Keratinocyte (primary cell): ENCODE measurements at regions not wholly inside any gene's neighbourhood (a gene's known extent, or its start where the extent isn't known, plus 50 kb on each side); places are given as distances from the start of the nearest gene placed in this dataset.

Experiments
- DNase-seq: peaks from one replicate; pipeline ENCODE4 v3.0.0-alpha.2; 2011; ENCODE audit warnings: low read depth, missing footprints, low spot score
- FAIRE-seq: peaks from 2 replicates; lab custom pipeline; 2011; peaks lifted over from hg19 to GRCh38; lab: Jason Lieb, UNC
- H2AFZ ChIP-seq: 2 replicates; pipeline ENCODE4 v1.6.0; 2012; ENCODE audit warnings: low read length, control low read depth, inconsistent platforms; ENCODE audit not compliant: control insufficient read depth
- H3K27ac ChIP-seq: 2 replicates; pipeline ENCODE4 v1.5.1; 2011; ENCODE audit warnings: low read length; ENCODE audit not compliant: control insufficient read depth, insufficient read depth
- H3K27me3 ChIP-seq: 3 replicates; pipeline ENCODE4 v1.6.0; 2011; ENCODE audit warnings: low read length; ENCODE audit not compliant: control insufficient read depth, insufficient read depth; ENCODE audit errors: extremely low read depth
- H3K36me3 ChIP-seq, 2 experiments: 2 replicates in 1 of 2; 3 replicates in 1 of 2; pipeline ENCODE4 v1.5.1; 2011; ENCODE audit warnings: low read length in 2 of 2, mild to moderate bottlenecking in 1 of 2; ENCODE audit not compliant: control insufficient read depth in 2 of 2, insufficient read depth in 2 of 2; ENCODE audit errors: extremely low read depth in 1 of 2
- H3K4me1 ChIP-seq: 3 replicates; pipeline ENCODE4 v1.5.1; 2011; ENCODE audit warnings: low read length; ENCODE audit not compliant: control insufficient read depth, insufficient read depth; ENCODE audit errors: extremely low read depth
- H3K4me2 ChIP-seq: 3 replicates; pipeline ENCODE4 v1.6.0; 2011; ENCODE audit warnings: low read depth, low read length; ENCODE audit not compliant: control insufficient read depth, insufficient read depth; ENCODE audit errors: extremely low read depth
- H3K4me3 ChIP-seq, 3 experiments: fragments of 200-600 bp in 1 of 3; sonication (generic) in 1 of 3; 2 replicates in 2 of 3; 3 replicates in 1 of 3; pipeline ENCODE4 v1.5.1; 2011 to 2016; ENCODE audit warnings: low read length in 3 of 3, mild to moderate bottlenecking in 3 of 3, control low read depth in 2 of 3, inconsistent platforms in 1 of 3, low read depth in 1 of 3, mixed read lengths in 1 of 3, mixed run types in 1 of 3, moderate library complexity in 1 of 3; ENCODE audit not compliant: control insufficient read depth in 2 of 3, insufficient read depth in 2 of 3; ENCODE audit errors: extremely low read depth in 1 of 3
- H3K79me2 ChIP-seq: 2 replicates; pipeline ENCODE4 v1.6.0; 2012; ENCODE audit warnings: low read length; ENCODE audit not compliant: control insufficient read depth, insufficient read depth
- H3K9ac ChIP-seq: 3 replicates; pipeline ENCODE4 v1.6.0; 2011; ENCODE audit warnings: low read length; ENCODE audit not compliant: control insufficient read depth, insufficient read depth; ENCODE audit errors: extremely low read depth
- H3K9me1 ChIP-seq: 3 replicates; pipeline ENCODE4 v1.6.0; 2011; ENCODE audit warnings: low read length; ENCODE audit not compliant: control insufficient read depth, insufficient read depth; ENCODE audit errors: extremely low read depth
- H3K9me3 ChIP-seq: 2 replicates; pipeline ENCODE4 v1.5.1; 2012; ENCODE audit warnings: low read depth, low read length; ENCODE audit not compliant: control insufficient read depth
- H4K20me1 ChIP-seq: 3 replicates; pipeline ENCODE4 v1.6.0; 2011; ENCODE audit warnings: low read length; ENCODE audit not compliant: control insufficient read depth, insufficient read depth; ENCODE audit errors: extremely low read depth
- EZH2 ChIP-seq: IDR thresholded peaks from one replicate; pipeline ENCODE4 v1.6.1; 2012; ENCODE audit warnings: inconsistent platforms, mild to moderate bottlenecking, low read length, moderate library complexity
- dilution Hi-C: fragments of 300-500 bp; cut with MboI; formaldehyde crosslinking; loops from one replicate; pipeline ENCODE4 v1.7.0; 2020; ENCODE audit warnings: low sequenced_read_pairs; ENCODE audit not compliant: extremely low pct_ligation_motif_present
- TF ChIP-seq, protein P1 (sequence below), 3 experiments: IDR thresholded peaks in 1 of 3; conservative IDR thresholded peaks in 1 of 3; optimal IDR thresholded peaks in 1 of 3; 2 replicates in 2 of 3; 3 replicates in 1 of 3; pipeline versions ENCODE3 to v1.5.1; 2011; ENCODE audit warnings: low read length in 3 of 3, mild to moderate bottlenecking in 3 of 3, moderate library complexity in 2 of 3, control low read depth in 1 of 3, inconsistent platforms in 1 of 3; ENCODE audit not compliant: insufficient read depth in 2 of 3; ENCODE audit errors: extremely low read depth in 1 of 3

DNA sequence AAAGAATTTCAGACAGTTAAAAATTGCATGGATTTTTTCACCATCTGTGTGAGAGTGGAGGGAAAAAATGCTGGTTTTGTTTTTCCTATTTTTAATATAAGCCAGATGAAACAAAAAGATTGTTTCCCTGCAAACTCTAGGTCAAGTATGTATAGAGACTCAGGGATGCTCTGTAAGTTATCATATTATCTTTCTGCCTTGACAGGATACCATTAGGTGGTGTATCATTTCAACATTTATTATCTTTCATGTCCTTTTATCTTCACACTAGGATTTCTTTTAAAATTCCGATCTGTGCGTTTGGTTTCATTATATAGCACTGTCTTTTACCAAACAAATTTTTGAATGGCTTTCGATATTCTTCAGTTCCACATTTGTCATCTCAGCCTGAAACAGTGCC lies 225.3 kb downstream of the EN1 start:
- Histone ChIP-seq H3K9me1 (no peaks in the 10 kb centered on the region), H4K20me1 (no peaks in the 10 kb centered on the region), H3K4me1 (no peaks in the 10 kb centered on the region), H3K27me3 (no peaks in the 10 kb centered on the region), H3K79me2 (no peaks in the 10 kb centered on the region), H3K9me3 (no peaks in the 10 kb centered on the region), H3K9ac (no peak overlapping the region), H3K4me2 (no peak overlapping the region), H2AFZ (no peak overlapping the region), H3K36me3 (no peaks in the 10 kb centered on the region), H3K27ac (no peak overlapping the region), H3K4me3 (no peak overlapping the region)
- dilution Hi-C loops, result no loop called here
- DNase-seq (no peak), FAIRE-seq (no peak)
- TF ChIP-seq, protein P1, sequence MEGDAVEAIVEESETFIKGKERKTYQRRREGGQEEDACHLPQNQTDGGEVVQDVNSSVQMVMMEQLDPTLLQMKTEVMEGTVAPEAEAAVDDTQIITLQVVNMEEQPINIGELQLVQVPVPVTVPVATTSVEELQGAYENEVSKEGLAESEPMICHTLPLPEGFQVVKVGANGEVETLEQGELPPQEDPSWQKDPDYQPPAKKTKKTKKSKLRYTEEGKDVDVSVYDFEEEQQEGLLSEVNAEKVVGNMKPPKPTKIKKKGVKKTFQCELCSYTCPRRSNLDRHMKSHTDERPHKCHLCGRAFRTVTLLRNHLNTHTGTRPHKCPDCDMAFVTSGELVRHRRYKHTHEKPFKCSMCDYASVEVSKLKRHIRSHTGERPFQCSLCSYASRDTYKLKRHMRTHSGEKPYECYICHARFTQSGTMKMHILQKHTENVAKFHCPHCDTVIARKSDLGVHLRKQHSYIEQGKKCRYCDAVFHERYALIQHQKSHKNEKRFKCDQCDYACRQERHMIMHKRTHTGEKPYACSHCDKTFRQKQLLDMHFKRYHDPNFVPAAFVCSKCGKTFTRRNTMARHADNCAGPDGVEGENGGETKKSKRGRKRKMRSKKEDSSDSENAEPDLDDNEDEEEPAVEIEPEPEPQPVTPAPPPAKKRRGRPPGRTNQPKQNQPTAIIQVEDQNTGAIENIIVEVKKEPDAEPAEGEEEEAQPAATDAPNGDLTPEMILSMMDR (optimal IDR thresholded peaks at IDR 0.05 in 1 of 3, IDR thresholded peaks at IDR 0.05 in 1 of 3, conservative IDR thresholded peaks at IDR 0.05 in 1 of 3; ENCODE audit: extremely low read depth in 1 of 3, insufficient read depth in 2 of 3, low read length in 3 of 3), result no peak
- TF ChIP-seq EZH2, result no peak

DNA sequence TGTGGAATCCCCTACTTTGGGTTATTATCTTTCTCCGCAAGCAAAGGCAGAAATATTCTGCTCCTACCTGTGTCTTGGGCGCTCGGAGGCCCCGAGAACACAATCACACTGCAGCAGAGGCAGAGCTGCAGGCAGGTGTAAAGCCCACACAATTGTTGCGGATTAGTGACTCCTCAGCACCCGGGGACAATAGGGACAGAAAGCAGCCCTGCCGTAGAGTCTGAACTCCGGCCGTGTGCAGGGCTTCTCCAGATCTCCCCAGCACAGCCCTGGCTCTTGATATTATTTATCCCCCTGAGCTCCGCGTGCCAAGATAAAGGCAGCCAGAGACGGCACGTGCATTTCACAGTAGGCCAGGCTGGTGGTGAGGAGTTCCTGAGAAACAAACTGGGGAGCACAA lies 229.2 kb downstream of the EN1 start:
- no peaks in the 10 kb centered on the region for H3K9me3 ChIP-seq
- no peaks in the 10 kb centered on the region for H3K79me2 ChIP-seq
- H3K4me1 ChIP-seq, result no peaks in the 10 kb centered on the region
- no peak overlapping the region for H3K9ac ChIP-seq
- FAIRE-seq, result no peak
- H3K27me3 ChIP-seq, result no peaks in the 10 kb centered on the region
- no peaks in the 10 kb centered on the region for H3K9me1 ChIP-seq
- H4K20me1 ChIP-seq, result no peaks in the 10 kb centered on the region
- H3K27ac ChIP-seq, result no peak overlapping the region
- no peaks in the 10 kb centered on the region for H3K36me3 ChIP-seq
- dilution Hi-C loops, result no loop called here
- no peak overlapping the region for H3K4me2 ChIP-seq
- H3K4me3 ChIP-seq, result no peak overlapping the region
- DNase-seq, result no peak
- H2AFZ ChIP-seq, result no peak overlapping the region
- no peak for TF ChIP-seq EZH2
- TF ChIP-seq, protein P1 (optimal IDR thresholded peaks at IDR 0.05 in 1 of 3, IDR thresholded peaks at IDR 0.05 in 1 of 3, conservative IDR thresholded peaks at IDR 0.05 in 1 of 3; ENCODE audit: extremely low read depth in 1 of 3, insufficient read depth in 2 of 3, low read length in 3 of 3), result no peak
